Astrocyte of the cerebellum (primary cell): ENCODE measurements at regions not wholly inside any gene's neighbourhood (a gene's known extent, or its start where the extent isn't known, plus 50 kb on each side); places are given as distances from the start of the nearest gene placed in this dataset.

Source experiments
- DNase-seq: peaks from one replicate; pipeline ENCODE4 v3.0.0-alpha.2; 2011; ENCODE audit warnings: low read depth
- H3K4me3 ChIP-seq: 2 replicates; pipeline ENCODE4 v1.5.1; 2011; ENCODE audit warnings: mild to moderate bottlenecking, low read depth, low read length, moderate library complexity
- CTCF ChIP-seq: IDR thresholded peaks from 2 replicates; pipeline ENCODE4 v1.5.1; 2012; ENCODE audit warnings: low read length, low read depth, moderate library complexity, mild to moderate bottlenecking; ENCODE audit errors: missing control alignments
- in situ Hi-C: cut with HindIII; loops from 2 replicates; pipeline ENCODE4 v1.10.0; 2017; ENCODE audit warnings: low sequenced_read_pairs

- in situ Hi-C loops: no loop called here
- DNase-seq: no peak
- TF ChIP-seq CTCF: no peak
- H3K4me3 ChIP-seq: no peak overlapping the region
These were observed 581.2 kb downstream of the ALG10 start for GRCh38 chr12:34603382-34604035.

GRCh38 chr12:34604227-34604626 is 581.9 kb downstream of the ALG10 start:
- H3K4me3 ChIP-seq: no peak overlapping the region
- DNase-seq: no peak
- no peak for TF ChIP-seq CTCF
- in situ Hi-C loops: no loop called here

GRCh38 chr12:34604631-34605509 is 582.6 kb downstream of the ALG10 start:
- DNase-seq: no peak
- no peak overlapping the region for H3K4me3 ChIP-seq
- in situ Hi-C loops: no loop called here
- TF ChIP-seq CTCF: no peak

GRCh38 chr12:34605510-34605887 is 583.2 kb downstream of the ALG10 start:
- no peak for DNase-seq
- in situ Hi-C loops: no loop called here
- no peak overlapping the region for H3K4me3 ChIP-seq
- TF ChIP-seq CTCF: no peak

GRCh38 chr12:34605955-34606748 is 583.9 kb downstream of the ALG10 start:
- no peak for TF ChIP-seq CTCF
- H3K4me3 ChIP-seq: no peak overlapping the region
- no peak for DNase-seq
- in situ Hi-C loops: no loop called here

GRCh38 chr12:34606749-34607519 is 584.6 kb downstream of the ALG10 start:
- in situ Hi-C loops: no loop called here
- no peak overlapping the region for H3K4me3 ChIP-seq
- no peak for TF ChIP-seq CTCF
- DNase-seq: no peak
